ENCODE measurements at regions not wholly inside any gene's neighbourhood (a gene's known extent, or its start where the extent isn't known, plus 50 kb on each side); places are given as distances from the start of the nearest gene placed in this dataset.

GRCh38 chr18:66778048-66778447 lies 174.2 kb upstream of the CDH19 start (continued):
- TF ChIP-seq, protein P1, sequence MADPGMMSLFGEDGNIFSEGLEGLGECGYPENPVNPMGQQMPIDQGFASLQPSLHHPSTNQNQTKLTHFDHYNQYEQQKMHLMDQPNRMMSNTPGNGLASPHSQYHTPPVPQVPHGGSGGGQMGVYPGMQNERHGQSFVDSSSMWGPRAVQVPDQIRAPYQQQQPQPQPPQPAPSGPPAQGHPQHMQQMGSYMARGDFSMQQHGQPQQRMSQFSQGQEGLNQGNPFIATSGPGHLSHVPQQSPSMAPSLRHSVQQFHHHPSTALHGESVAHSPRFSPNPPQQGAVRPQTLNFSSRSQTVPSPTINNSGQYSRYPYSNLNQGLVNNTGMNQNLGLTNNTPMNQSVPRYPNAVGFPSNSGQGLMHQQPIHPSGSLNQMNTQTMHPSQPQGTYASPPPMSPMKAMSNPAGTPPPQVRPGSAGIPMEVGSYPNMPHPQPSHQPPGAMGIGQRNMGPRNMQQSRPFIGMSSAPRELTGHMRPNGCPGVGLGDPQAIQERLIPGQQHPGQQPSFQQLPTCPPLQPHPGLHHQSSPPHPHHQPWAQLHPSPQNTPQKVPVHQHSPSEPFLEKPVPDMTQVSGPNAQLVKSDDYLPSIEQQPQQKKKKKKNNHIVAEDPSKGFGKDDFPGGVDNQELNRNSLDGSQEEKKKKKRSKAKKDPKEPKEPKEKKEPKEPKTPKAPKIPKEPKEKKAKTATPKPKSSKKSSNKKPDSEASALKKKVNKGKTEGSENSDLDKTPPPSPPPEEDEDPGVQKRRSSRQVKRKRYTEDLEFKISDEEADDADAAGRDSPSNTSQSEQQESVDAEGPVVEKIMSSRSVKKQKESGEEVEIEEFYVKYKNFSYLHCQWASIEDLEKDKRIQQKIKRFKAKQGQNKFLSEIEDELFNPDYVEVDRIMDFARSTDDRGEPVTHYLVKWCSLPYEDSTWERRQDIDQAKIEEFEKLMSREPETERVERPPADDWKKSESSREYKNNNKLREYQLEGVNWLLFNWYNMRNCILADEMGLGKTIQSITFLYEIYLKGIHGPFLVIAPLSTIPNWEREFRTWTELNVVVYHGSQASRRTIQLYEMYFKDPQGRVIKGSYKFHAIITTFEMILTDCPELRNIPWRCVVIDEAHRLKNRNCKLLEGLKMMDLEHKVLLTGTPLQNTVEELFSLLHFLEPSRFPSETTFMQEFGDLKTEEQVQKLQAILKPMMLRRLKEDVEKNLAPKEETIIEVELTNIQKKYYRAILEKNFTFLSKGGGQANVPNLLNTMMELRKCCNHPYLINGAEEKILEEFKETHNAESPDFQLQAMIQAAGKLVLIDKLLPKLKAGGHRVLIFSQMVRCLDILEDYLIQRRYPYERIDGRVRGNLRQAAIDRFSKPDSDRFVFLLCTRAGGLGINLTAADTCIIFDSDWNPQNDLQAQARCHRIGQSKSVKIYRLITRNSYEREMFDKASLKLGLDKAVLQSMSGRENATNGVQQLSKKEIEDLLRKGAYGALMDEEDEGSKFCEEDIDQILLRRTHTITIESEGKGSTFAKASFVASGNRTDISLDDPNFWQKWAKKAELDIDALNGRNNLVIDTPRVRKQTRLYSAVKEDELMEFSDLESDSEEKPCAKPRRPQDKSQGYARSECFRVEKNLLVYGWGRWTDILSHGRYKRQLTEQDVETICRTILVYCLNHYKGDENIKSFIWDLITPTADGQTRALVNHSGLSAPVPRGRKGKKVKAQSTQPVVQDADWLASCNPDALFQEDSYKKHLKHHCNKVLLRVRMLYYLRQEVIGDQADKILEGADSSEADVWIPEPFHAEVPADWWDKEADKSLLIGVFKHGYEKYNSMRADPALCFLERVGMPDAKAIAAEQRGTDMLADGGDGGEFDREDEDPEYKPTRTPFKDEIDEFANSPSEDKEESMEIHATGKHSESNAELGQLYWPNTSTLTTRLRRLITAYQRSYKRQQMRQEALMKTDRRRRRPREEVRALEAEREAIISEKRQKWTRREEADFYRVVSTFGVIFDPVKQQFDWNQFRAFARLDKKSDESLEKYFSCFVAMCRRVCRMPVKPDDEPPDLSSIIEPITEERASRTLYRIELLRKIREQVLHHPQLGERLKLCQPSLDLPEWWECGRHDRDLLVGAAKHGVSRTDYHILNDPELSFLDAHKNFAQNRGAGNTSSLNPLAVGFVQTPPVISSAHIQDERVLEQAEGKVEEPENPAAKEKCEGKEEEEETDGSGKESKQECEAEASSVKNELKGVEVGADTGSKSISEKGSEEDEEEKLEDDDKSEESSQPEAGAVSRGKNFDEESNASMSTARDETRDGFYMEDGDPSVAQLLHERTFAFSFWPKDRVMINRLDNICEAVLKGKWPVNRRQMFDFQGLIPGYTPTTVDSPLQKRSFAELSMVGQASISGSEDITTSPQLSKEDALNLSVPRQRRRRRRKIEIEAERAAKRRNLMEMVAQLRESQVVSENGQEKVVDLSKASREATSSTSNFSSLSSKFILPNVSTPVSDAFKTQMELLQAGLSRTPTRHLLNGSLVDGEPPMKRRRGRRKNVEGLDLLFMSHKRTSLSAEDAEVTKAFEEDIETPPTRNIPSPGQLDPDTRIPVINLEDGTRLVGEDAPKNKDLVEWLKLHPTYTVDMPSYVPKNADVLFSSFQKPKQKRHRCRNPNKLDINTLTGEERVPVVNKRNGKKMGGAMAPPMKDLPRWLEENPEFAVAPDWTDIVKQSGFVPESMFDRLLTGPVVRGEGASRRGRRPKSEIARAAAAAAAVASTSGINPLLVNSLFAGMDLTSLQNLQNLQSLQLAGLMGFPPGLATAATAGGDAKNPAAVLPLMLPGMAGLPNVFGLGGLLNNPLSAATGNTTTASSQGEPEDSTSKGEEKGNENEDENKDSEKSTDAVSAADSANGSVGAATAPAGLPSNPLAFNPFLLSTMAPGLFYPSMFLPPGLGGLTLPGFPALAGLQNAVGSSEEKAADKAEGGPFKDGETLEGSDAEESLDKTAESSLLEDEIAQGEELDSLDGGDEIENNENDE (IDR thresholded peaks at IDR 0.05; ENCODE audit: insufficient replicate concordance, low read length): no peak
- TF ChIP-seq RBBP5 (IDR thresholded peaks at IDR 0.05; ENCODE audit: borderline replicate concordance, low read depth, low read length) (no peak), CTBP2 (IDR thresholded peaks at IDR 0.05; ENCODE audit: borderline replicate concordance, insufficient read depth, insufficient read length, low read length) (no peak), SUZ12 (IDR thresholded peaks at IDR 0.05; ENCODE audit: low read length) (no peak), ZNF274 (IDR thresholded peaks at IDR 0.05; ENCODE audit: borderline replicate concordance, extremely low read depth, low read length) (no peak), POLR2A (IDR thresholded peaks at IDR 0.05; ENCODE audit: control extremely low read depth in 1 of 2, low read depth in 2 of 2, low read length in 2 of 2) (no peak), NANOG (IDR thresholded peaks at IDR 0.05; ENCODE audit: insufficient read depth, low read depth, low read length, poor library complexity, severe bottlenecking) (no peak), TEAD4 (IDR thresholded peaks at IDR 0.05; ENCODE audit: low read depth, low read length) (no peak), BCL11A (IDR thresholded peaks at IDR 0.05; ENCODE audit: low read depth in 2 of 2, low read length in 2 of 2) (no peak), CREB1 (IDR thresholded peaks at IDR 0.05) (no peak), SIN3A (conservative IDR thresholded peaks at IDR 0.05 in 1 of 2, IDR thresholded peaks at IDR 0.05 in 1 of 2; ENCODE audit: low read depth in 1 of 2, low read length in 2 of 2) (no peak)
- TF ChIP-seq, protein P2, sequence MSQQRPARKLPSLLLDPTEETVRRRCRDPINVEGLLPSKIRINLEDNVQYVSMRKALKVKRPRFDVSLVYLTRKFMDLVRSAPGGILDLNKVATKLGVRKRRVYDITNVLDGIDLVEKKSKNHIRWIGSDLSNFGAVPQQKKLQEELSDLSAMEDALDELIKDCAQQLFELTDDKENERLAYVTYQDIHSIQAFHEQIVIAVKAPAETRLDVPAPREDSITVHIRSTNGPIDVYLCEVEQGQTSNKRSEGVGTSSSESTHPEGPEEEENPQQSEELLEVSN (IDR thresholded peaks at IDR 0.05): no peak

All from H1 (cell line).